ENCODE measurements at regions not wholly inside any gene's neighbourhood (a gene's known extent, or its start where the extent isn't known, plus 50 kb on each side); places are given as distances from the start of the nearest gene placed in this dataset.

GRCh38 chr10:37681617-37681999 lies 175.8 kb downstream of the ZNF248 start:
- intact Hi-C loops (cut with micrococcal nuclease; ENCODE audit: unreplicated experiment) (no loop called here), in situ Hi-C loops (cut with HindIII; ENCODE audit: extremely low pct_ligation_motif_present, low pct_unique_long_range_greater_than_20kb) (no loop called here)
- peak; percentile 29 for ATAC-seq
- no TSS peak for BruUV-seq (replicated peaks)
- no peak for FAIRE-seq
- no peaks in the 10 kb centered on the region for H4K20me1 ChIP-seq (ENCODE audit: insufficient read depth, low read length)
- H3K4me3 ChIP-seq (replicated peaks in 1 of 3; ENCODE audit: insufficient read depth in 1 of 3, low read depth in 2 of 3, low read length in 3 of 3) = no peak overlapping the region
- POLR2A ChIA-PET = no interaction called here
- no peak overlapping the region for H3K27ac ChIP-seq (ENCODE audit: extremely low read length, insufficient read depth, low read length)
- no peak for DNase-seq (ENCODE audit: low spot score)
- no peaks in the 10 kb centered on the region for H3K9me3 ChIP-seq (ENCODE audit: low read length)
- CTCF ChIA-PET (ENCODE audit: low intra/inter-chr PET ratio, low total read pairs) = no interaction called here
- H3K79me2 ChIP-seq (ENCODE audit: insufficient read depth, low read length) = no peaks in the 10 kb centered on the region
- 55% methylated on average over 4 of the region's 12 CpGs for WGBS (ENCODE audit: low lambda C conversion rate)
- H3K4me1 ChIP-seq (ENCODE audit: insufficient read depth, low read length) = no peaks in the 10 kb centered on the region
- H2AFZ ChIP-seq (ENCODE audit: low read length) = no peak overlapping the region
- no peaks in the 10 kb centered on the region for H3K36me3 ChIP-seq (replicated peaks in 1 of 2; ENCODE audit: control insufficient read depth in 1 of 2, insufficient read depth in 2 of 2, low read length in 2 of 2)
- no peak overlapping the region for H3K9ac ChIP-seq (ENCODE audit: insufficient read depth, low read depth, low read length)
- H3K27me3 ChIP-seq (ENCODE audit: control insufficient read depth in 1 of 2, insufficient read depth in 2 of 2, low read length in 2 of 2) = no peaks in the 10 kb centered on the region; a peak in 1 of 5 replicates
- no peak overlapping the region for H3K4me2 ChIP-seq (ENCODE audit: low read depth, low read length)
- TF ChIP-seq ZNF350 (CRISPR knock-in tag; IDR thresholded peaks at IDR 0.05; ENCODE audit: borderline replicate concordance, low read depth) (no peak), ZNF552 (CRISPR knock-in tag; IDR thresholded peaks at IDR 0.05; ENCODE audit: borderline replicate concordance) (no peak), AGO2 (optimal IDR thresholded peaks at IDR 0.05; ENCODE audit: low read depth, low read length) (no peak), ZNF629 (CRISPR knock-in tag; conservative IDR thresholded peaks at IDR 0.05) (no peak), AHR (CRISPR knock-in tag; IDR thresholded peaks at IDR 0.05) (no peak), PRDM15 (CRISPR knock-in tag; IDR thresholded peaks at IDR 0.05) (no peak), MIXL1 (CRISPR knock-in tag; IDR thresholded peaks at IDR 0.05) (no peak), IKZF4 (CRISPR knock-in tag; IDR thresholded peaks at IDR 0.05; ENCODE audit: borderline replicate concordance, low read depth, not compliant biosample characterization) (no peak), MZF1 (CRISPR knock-in tag; IDR thresholded peaks at IDR 0.05; ENCODE audit: borderline replicate concordance) (no peak), ZNF138 (CRISPR knock-in tag; IDR thresholded peaks at IDR 0.05; ENCODE audit: low read depth) (no peak), HHEX (CRISPR knock-in tag; IDR thresholded peaks at IDR 0.05) (no peak), IKZF1 (IDR thresholded peaks at IDR 0.05) (no peak)
- TF ChIP-seq, protein P1, sequence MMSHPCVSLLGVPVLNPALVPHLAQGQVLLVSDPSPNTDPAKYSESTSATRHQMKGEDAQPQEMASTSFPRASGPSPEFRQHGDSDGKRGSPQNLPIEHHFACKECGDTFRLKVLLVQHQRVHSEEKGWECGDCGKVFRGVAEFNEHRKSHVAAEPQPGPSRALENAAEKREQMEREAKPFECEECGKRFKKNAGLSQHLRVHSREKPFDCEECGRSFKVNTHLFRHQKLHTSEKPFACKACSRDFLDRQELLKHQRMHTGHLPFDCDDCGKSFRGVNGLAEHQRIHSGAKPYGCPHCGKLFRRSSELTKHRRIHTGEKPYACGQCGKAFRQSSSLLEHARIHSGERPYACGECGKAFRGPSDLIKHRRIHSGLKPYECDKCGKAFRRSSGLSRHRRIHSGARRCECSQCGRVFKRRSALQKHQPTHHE (CRISPR knock-in tag; IDR thresholded peaks at IDR 0.05; ENCODE audit: borderline replicate concordance) = no peak
- TF ChIP-seq, protein P2, sequence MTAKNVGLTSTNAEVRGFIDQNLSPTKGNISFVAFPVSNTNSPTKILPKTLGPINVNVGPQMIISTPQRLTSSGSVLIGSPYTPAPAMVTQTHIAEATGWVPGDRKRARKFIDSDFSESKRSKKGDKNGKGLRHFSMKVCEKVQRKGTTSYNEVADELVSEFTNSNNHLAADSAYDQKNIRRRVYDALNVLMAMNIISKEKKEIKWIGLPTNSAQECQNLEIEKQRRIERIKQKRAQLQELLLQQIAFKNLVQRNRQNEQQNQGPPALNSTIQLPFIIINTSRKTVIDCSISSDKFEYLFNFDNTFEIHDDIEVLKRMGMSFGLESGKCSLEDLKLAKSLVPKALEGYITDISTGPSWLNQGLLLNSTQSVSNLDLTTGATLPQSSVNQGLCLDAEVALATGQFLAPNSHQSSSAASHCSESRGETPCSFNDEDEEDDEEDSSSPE (CRISPR knock-in tag; IDR thresholded peaks at IDR 0.05) = no peak
- TF ChIP-seq, protein P3, sequence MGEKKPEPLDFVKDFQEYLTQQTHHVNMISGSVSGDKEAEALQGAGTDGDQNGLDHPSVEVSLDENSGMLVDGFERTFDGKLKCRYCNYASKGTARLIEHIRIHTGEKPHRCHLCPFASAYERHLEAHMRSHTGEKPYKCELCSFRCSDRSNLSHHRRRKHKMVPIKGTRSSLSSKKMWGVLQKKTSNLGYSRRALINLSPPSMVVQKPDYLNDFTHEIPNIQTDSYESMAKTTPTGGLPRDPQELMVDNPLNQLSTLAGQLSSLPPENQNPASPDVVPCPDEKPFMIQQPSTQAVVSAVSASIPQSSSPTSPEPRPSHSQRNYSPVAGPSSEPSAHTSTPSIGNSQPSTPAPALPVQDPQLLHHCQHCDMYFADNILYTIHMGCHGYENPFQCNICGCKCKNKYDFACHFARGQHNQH (CRISPR knock-in tag; IDR thresholded peaks at IDR 0.05) = no peak

Data from HepG2 (cell line).